Duodenal mucosa (tissue), 2 donors: ENCODE measurements at regions not wholly inside any gene's neighbourhood (a gene's known extent, or its start where the extent isn't known, plus 50 kb on each side); places are given as distances from the start of the nearest gene placed in this dataset.

Source experiments
- H3K27ac ChIP-seq: one replicate; pipeline ENCODE4 v1.7.0; 2013; ENCODE audit warnings: low read depth, low read length
- H3K27me3 ChIP-seq, 2 donors: one replicate each; pipeline ENCODE4 v1.7.0; 2013; ENCODE audit warnings: low read length in 2 of 2, control low read depth in 1 of 2; ENCODE audit not compliant: insufficient read depth in 2 of 2, control insufficient read depth in 1 of 2
- H3K36me3 ChIP-seq, 2 donors: one replicate each; pipeline ENCODE4 v1.7.0; 2013; ENCODE audit warnings: low read length in 2 of 2, control low read depth in 1 of 2; ENCODE audit not compliant: insufficient read depth in 2 of 2, control insufficient read depth in 1 of 2
- H3K4me1 ChIP-seq, 2 donors: one replicate each; pipeline ENCODE4 v1.7.0; 2013; ENCODE audit warnings: low read length in 2 of 2, control low read depth in 1 of 2; ENCODE audit not compliant: insufficient read depth in 2 of 2, control insufficient read depth in 1 of 2
- H3K4me3 ChIP-seq, 2 donors: one replicate each; pipeline ENCODE4 v1.7.0; 2013; ENCODE audit warnings: low read length in 2 of 2, low read depth in 1 of 2
- H3K9ac ChIP-seq, 2 donors: one replicate each; pipeline ENCODE4 v1.7.0; 2013; ENCODE audit warnings: low read length in 2 of 2, low read depth in 1 of 2
- H3K9me3 ChIP-seq, 2 donors: one replicate each; pipeline ENCODE4 v1.7.0; 2013; ENCODE audit warnings: low read length in 2 of 2, control low read depth in 1 of 2; ENCODE audit not compliant: control insufficient read depth in 1 of 2

DNA sequence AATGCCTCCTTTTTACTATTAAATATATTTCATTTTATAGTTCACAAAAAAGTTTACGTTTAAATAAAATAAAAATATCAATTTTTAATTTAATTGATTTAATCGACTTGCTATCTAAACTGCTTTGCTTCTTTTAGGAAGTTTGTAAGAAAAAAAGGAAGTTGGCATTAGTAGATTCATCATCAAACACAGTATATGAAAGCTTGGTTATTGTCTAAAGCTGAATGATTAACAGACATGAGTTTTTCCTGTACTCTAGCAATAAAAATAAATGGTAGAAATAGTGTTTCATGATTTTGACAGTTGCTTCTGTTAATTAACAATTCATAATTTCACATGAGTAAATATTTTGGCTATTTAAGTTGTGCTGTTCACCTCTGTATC lies 1285.5 kb upstream of the GJE1 start:
- Histone ChIP-seq H3K9ac (no peak overlapping the region), H3K27ac (no peak overlapping the region), H3K4me1 (no peaks in the 10 kb centered on the region), H3K9me3 (no peaks in the 10 kb centered on the region), H3K27me3 (no peaks in the 10 kb centered on the region), H3K36me3 (no peaks in the 10 kb centered on the region), H3K4me3 (no peak overlapping the region)

GRCh38 chr6:140846503-140847261 lies 1286.0 kb upstream of the GJE1 start:
- Histone ChIP-seq H3K4me1 (no peaks in the 10 kb centered on the region), H3K9ac (no peak overlapping the region), H3K36me3 (no peaks in the 10 kb centered on the region), H3K4me3 (no peak overlapping the region), H3K27ac (no peak overlapping the region), H3K9me3 (no peaks in the 10 kb centered on the region), H3K27me3 (no peaks in the 10 kb centered on the region)

GRCh38 chr6:140845701-140846100 lies 1287.0 kb upstream of the GJE1 start:
- Histone ChIP-seq H3K9ac (no peak overlapping the region), H3K9me3 (no peaks in the 10 kb centered on the region)

GRCh38 chr6:140844167-140844566 lies 1288.6 kb upstream of the GJE1 start:
- H3K9me3 ChIP-seq = no peaks in the 10 kb centered on the region
- H3K36me3 ChIP-seq = no peaks in the 10 kb centered on the region
- no peak overlapping the region for H3K27ac ChIP-seq
- H3K4me3 ChIP-seq = no peak overlapping the region
- no peak overlapping the region for H3K9ac ChIP-seq
- no peaks in the 10 kb centered on the region for H3K27me3 ChIP-seq
- H3K4me1 ChIP-seq = no peaks in the 10 kb centered on the region

More at GRCh38 chr6:140845701-140846100, 1287.0 kb upstream of the GJE1 start:
- Histone ChIP-seq H3K4me1 (no peaks in the 10 kb centered on the region), H3K27ac (no peak overlapping the region), H3K27me3 (no peaks in the 10 kb centered on the region), H3K4me3 (no peak overlapping the region), H3K36me3 (no peaks in the 10 kb centered on the region)

- Histone ChIP-seq H3K9ac (no peak overlapping the region), H3K27ac (no peak overlapping the region), H3K27me3 (no peaks in the 10 kb centered on the region), H3K9me3 (no peaks in the 10 kb centered on the region), H3K36me3 (no peaks in the 10 kb centered on the region), H3K4me1 (no peaks in the 10 kb centered on the region), H3K4me3 (no peak overlapping the region)
Observed at GRCh38 chr6:140833408-140833807, 1299.3 kb upstream of the GJE1 start.

- Histone ChIP-seq H3K36me3 (no peaks in the 10 kb centered on the region), H3K4me3 (no peak overlapping the region), H3K9me3 (no peaks in the 10 kb centered on the region), H3K9ac (no peak overlapping the region), H3K4me1 (no peaks in the 10 kb centered on the region), H3K27me3 (no peaks in the 10 kb centered on the region), H3K27ac (no peak overlapping the region)
Observed at GRCh38 chr6:140830666-140831065, 1302.1 kb upstream of the GJE1 start.

DNA sequence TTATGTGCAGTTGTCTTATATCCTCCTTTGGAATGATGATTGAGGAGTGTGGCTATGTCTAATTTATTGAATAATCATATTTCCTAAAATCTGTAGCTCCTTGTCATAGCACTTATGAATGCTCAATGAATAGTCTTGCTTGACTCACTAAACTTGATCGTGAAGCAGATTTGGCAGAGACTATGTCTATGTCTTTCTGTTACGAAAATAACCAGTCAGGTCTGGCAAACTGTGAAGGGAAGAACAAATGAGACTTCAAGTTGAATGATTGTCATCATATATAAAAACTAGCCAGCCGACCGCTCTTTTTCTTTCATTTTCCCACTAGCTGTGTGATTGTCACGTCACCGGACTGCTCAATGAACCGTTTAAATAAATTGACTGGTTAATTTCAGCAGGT lies 1303.9 kb upstream of the GJE1 start:
- Histone ChIP-seq H3K4me3 (no peak overlapping the region), H3K9ac (no peak overlapping the region)

DNA sequence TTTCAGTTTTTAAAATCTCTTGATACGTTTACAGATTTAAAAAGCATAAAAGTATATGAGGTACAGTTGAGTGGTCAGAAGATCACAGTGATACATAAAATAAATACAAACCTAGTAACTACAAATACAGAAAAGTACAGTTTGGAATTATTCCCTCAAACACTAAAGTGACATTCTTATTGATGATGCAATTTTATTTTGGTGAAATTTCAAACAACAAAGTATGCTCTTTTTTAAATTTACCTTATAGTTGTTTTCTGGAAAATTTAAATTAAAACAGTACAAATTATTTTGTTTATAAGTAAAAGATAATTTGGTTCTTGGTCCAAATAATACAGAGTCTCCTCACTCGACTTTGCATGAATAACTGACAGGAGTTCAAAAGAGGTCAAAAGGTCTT lies 1305.1 kb upstream of the GJE1 start:
- H3K27me3 ChIP-seq = no peaks in the 10 kb centered on the region
- H3K27ac ChIP-seq = no peak overlapping the region
- no peaks in the 10 kb centered on the region for H3K4me1 ChIP-seq
- H3K9ac ChIP-seq = no peak overlapping the region
- no peaks in the 10 kb centered on the region for H3K9me3 ChIP-seq
- no peaks in the 10 kb centered on the region for H3K36me3 ChIP-seq
- no peak overlapping the region for H3K4me3 ChIP-seq

More for the DNA sequence above, 1303.9 kb upstream of the GJE1 start:
- H3K27ac ChIP-seq = no peak overlapping the region
- H3K9me3 ChIP-seq = no peaks in the 10 kb centered on the region
- H3K4me1 ChIP-seq = no peaks in the 10 kb centered on the region
- H3K36me3 ChIP-seq = no peaks in the 10 kb centered on the region
- no peaks in the 10 kb centered on the region for H3K27me3 ChIP-seq

- H3K4me3 ChIP-seq = no peak overlapping the region
- no peaks in the 10 kb centered on the region for H3K4me1 ChIP-seq
- no peaks in the 10 kb centered on the region for H3K36me3 ChIP-seq
- no peaks in the 10 kb centered on the region for H3K27me3 ChIP-seq
- H3K9ac ChIP-seq = no peak overlapping the region
- no peaks in the 10 kb centered on the region for H3K9me3 ChIP-seq
- no peak overlapping the region for H3K27ac ChIP-seq
Observed at GRCh38 chr6:140825731-140826130, 1307.0 kb upstream of the GJE1 start.

GRCh38 chr6:140824595-140824994 lies 1308.1 kb upstream of the GJE1 start:
- no peaks in the 10 kb centered on the region for H3K4me1 ChIP-seq
- no peaks in the 10 kb centered on the region for H3K27me3 ChIP-seq
- H3K9me3 ChIP-seq = no peaks in the 10 kb centered on the region
- H3K27ac ChIP-seq = no peak overlapping the region
- H3K36me3 ChIP-seq = no peaks in the 10 kb centered on the region
- no peak overlapping the region for H3K4me3 ChIP-seq
- H3K9ac ChIP-seq = no peak overlapping the region
